ENCODE measurements at regions not wholly inside any gene's neighbourhood (a gene's known extent, or its start where the extent isn't known, plus 50 kb on each side); places are given as distances from the start of the nearest gene placed in this dataset.
A peak's percentile ranks its signal among the peaks of the same experiment; 100 is the strongest.

DNA sequence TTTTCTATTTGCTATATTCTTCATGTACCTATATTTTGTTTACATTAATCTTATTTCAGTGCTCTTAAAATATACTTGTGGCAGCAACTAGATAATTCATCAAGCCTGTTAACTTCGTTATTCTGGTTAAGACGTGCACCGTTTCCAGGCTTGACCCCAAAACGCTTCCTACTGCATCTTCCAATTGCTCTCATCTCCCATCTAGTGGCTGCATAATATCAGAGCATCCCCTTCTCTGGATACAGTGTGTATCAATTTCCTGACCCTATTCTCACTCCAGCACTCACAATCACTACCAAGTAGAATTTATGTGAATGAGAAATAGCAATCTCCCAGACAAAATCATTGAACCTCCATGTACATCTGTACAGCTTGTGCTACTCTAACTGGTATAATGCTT lies 1280.3 kb upstream of the B3GALT2 start:
- TF ChIP-seq, protein P1, sequence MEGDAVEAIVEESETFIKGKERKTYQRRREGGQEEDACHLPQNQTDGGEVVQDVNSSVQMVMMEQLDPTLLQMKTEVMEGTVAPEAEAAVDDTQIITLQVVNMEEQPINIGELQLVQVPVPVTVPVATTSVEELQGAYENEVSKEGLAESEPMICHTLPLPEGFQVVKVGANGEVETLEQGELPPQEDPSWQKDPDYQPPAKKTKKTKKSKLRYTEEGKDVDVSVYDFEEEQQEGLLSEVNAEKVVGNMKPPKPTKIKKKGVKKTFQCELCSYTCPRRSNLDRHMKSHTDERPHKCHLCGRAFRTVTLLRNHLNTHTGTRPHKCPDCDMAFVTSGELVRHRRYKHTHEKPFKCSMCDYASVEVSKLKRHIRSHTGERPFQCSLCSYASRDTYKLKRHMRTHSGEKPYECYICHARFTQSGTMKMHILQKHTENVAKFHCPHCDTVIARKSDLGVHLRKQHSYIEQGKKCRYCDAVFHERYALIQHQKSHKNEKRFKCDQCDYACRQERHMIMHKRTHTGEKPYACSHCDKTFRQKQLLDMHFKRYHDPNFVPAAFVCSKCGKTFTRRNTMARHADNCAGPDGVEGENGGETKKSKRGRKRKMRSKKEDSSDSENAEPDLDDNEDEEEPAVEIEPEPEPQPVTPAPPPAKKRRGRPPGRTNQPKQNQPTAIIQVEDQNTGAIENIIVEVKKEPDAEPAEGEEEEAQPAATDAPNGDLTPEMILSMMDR (IDR thresholded peaks at IDR 0.05) = peak in 10 of 12 donors; percentile 7 to 46 (median 22)
- no peak for TF ChIP-seq POLR2A (IDR thresholded peaks at IDR 0.05)

Data from heart left ventricle (tissue), 13 donors.